Thoracic aorta (tissue), 2 donors: ENCODE measurements at regions not wholly inside any gene's neighbourhood (a gene's known extent, or its start where the extent isn't known, plus 50 kb on each side); places are given as distances from the start of the nearest gene placed in this dataset.

Source experiments
- ATAC-seq: fragments of 150-250 bp; one replicate; pipeline ENCODE4 v1.8.0; 2017; ENCODE audit warnings: low read depth; ENCODE audit not compliant: insufficient number of reproducible peaks, low FRiP score
- DNase-seq: peaks from one replicate; pipeline ENCODE4 v3.0.0-alpha.2; 2020; ENCODE audit warnings: low spot score
- H3K27ac ChIP-seq, 2 donors: fragments of 200-600 bp; sonication (generic); 1 replicate in 1 of 2; 2 replicates in 1 of 2; pipeline ENCODE4 v1.5.1; 2016; ENCODE audit warnings: mild to moderate bottlenecking in 2 of 2, moderate library complexity in 2 of 2
- H3K27me3 ChIP-seq: fragments of 200-600 bp; sonication (generic); replicated peaks from 2 replicates; pipeline ENCODE4 v1.6.0; 2016; ENCODE audit warnings: mild to moderate bottlenecking; ENCODE audit not compliant: insufficient read depth
- H3K36me3 ChIP-seq: fragments of 200-600 bp; sonication (generic); one replicate; pipeline ENCODE4 v1.5.1; 2016
- H3K4me1 ChIP-seq, 2 donors: fragments of 200-600 bp; sonication (generic); 1 replicate in 1 of 2; 2 replicates in 1 of 2; pipeline versions ENCODE4 v1.5.1 to v1.6.0; 2016; ENCODE audit warnings: low read depth in 2 of 2, mild to moderate bottlenecking in 1 of 2; ENCODE audit not compliant: control insufficient read depth in 1 of 2
- H3K4me3 ChIP-seq: fragments of 200-600 bp; sonication (generic); 2 replicates; pipeline ENCODE4 v1.5.1; 2016; ENCODE audit warnings: mild to moderate bottlenecking
- H3K9me3 ChIP-seq: fragments of 200-600 bp; sonication (generic); 2 replicates; pipeline ENCODE4 v1.5.1; 2016
- CTCF ChIP-seq: fragments of 200-600 bp; sonication (generic); IDR thresholded peaks from one replicate; pipeline ENCODE4 v1.5.1; 2019; ENCODE audit warnings: antibody characterized with exemption

GRCh38 chr15:77748078-77749064 is 115.7 kb upstream of the LINGO1 start:
- Histone ChIP-seq H3K4me3 (no peak overlapping the region), H3K4me1 (peaks cover 0 to 9% of the 10 kb centered on the region in 2 donors), H3K9me3 (no peaks in the 10 kb centered on the region), H3K27ac (no peak overlapping the region), H3K36me3 (no peaks in the 10 kb centered on the region), H3K27me3 (no peaks in the 10 kb centered on the region)
- no peak for TF ChIP-seq CTCF
- no peak for ATAC-seq
- DNase-seq: no peak

GRCh38 chr15:77747175-77748077 is 114.7 kb upstream of the LINGO1 start:
- no peaks in the 10 kb centered on the region for H3K27me3 ChIP-seq
- DNase-seq (no peak), ATAC-seq (no peak)
- peaks cover 0 to 9% of the 10 kb centered on the region in 2 donors for H3K4me1 ChIP-seq
- H3K9me3 ChIP-seq: no peaks in the 10 kb centered on the region
- H3K4me3 ChIP-seq: peak overlapping the region; percentile 45
- H3K36me3 ChIP-seq: no peaks in the 10 kb centered on the region
- no peak overlapping the region for H3K27ac ChIP-seq
- no peak for TF ChIP-seq CTCF

- Histone ChIP-seq H3K4me3 (no peak overlapping the region), H3K27me3 (no peaks in the 10 kb centered on the region), H3K27ac (no peak overlapping the region), H3K4me1 (peaks cover 0 to 9% of the 10 kb centered on the region in 2 donors), H3K36me3 (no peaks in the 10 kb centered on the region), H3K9me3 (no peaks in the 10 kb centered on the region)
- ATAC-seq: no peak
- no peak for TF ChIP-seq CTCF
- no peak for DNase-seq
Observed at GRCh38 chr15:77746254-77747174, 113.8 kb upstream of the LINGO1 start.

- peaks cover 0 to 9% of the 10 kb centered on the region in 2 donors for H3K4me1 ChIP-seq
- DNase-seq: no peak
- H3K36me3 ChIP-seq: no peaks in the 10 kb centered on the region
- TF ChIP-seq CTCF: no peak
- no peak for ATAC-seq
- no peaks in the 10 kb centered on the region for H3K9me3 ChIP-seq
- no peak overlapping the region for H3K27ac ChIP-seq
- no peaks in the 10 kb centered on the region for H3K27me3 ChIP-seq
- no peak overlapping the region for H3K4me3 ChIP-seq
Observed at GRCh38 chr15:77744398-77744797, 111.7 kb upstream of the LINGO1 start.
